ENCODE measurements at regions not wholly inside any gene's neighbourhood (a gene's known extent, or its start where the extent isn't known, plus 50 kb on each side); places are given as distances from the start of the nearest gene placed in this dataset.
A peak's percentile ranks its signal among the peaks of the same experiment; 100 is the strongest.
"Not testable (repeated sequence)": the region's sequence is repeated elsewhere in the genome, so short reads cannot be mapped to it uniquely, and the experiment has no call there.

GRCh38 chr22:46026899-46027210, 49.9 kb upstream of the WNT7B start:
- Mint-ChIP-seq H3K27me3 (peaks cover 41% of the 10 kb centered on the region), H3K4me1 (ENCODE audit: low read depth) (peaks cover 5% of the 10 kb centered on the region), H3K9me3 (no peaks in the 10 kb centered on the region), H3K4me3 (no peak overlapping the region), H3K27ac (no peak overlapping the region), H3K36me3 (ENCODE audit: low read depth) (no peaks in the 10 kb centered on the region)
- DNase-seq, result no peak

- peaks cover 41% of the 10 kb centered on the region for H3K27me3 Mint-ChIP-seq
- no peak overlapping the region for H3K4me3 Mint-ChIP-seq
- H3K4me1 Mint-ChIP-seq (ENCODE audit: low read depth), result peaks cover 5% of the 10 kb centered on the region
- H3K27ac Mint-ChIP-seq, result no peak overlapping the region
- no peaks in the 10 kb centered on the region for H3K9me3 Mint-ChIP-seq
- H3K36me3 Mint-ChIP-seq (ENCODE audit: low read depth), result no peaks in the 10 kb centered on the region
- no peak for DNase-seq
Observed at GRCh38 chr22:46027211-46028105, 50.5 kb upstream of the WNT7B start.

GRCh38 chr22:46028106-46028991, 51.4 kb upstream of the WNT7B start:
- no peaks in the 10 kb centered on the region for H3K9me3 Mint-ChIP-seq
- H3K4me1 Mint-ChIP-seq (ENCODE audit: low read depth), result peaks cover 5% of the 10 kb centered on the region
- DNase-seq, result no peak
- H3K27me3 Mint-ChIP-seq, result peaks cover 41% of the 10 kb centered on the region
- no peak overlapping the region for H3K27ac Mint-ChIP-seq
- no peak overlapping the region for H3K4me3 Mint-ChIP-seq
- no peaks in the 10 kb centered on the region for H3K36me3 Mint-ChIP-seq (ENCODE audit: low read depth)

DNA sequence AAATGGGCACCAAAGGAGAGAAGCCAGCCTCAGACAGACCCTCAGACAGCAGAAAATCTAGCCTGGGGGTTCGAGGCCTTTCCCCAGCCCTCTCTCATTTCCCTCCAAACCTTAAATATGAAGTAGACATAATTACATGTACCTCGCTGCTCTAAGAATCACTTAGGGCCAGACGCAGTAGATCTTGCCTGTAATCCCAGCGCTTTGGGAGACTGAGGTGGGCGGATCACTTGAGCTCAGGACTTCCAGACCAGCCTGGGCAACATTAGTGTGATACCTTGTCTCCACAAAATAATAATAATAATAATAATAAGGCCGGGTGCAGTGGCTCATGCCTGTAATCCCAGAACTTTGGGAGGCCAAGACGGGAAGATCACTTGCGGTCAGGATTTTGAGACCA, 52.1 kb upstream of the WNT7B start:
- DNase-seq, result no peak
- Mint-ChIP-seq H3K4me3 (no peak overlapping the region), H3K4me1 (ENCODE audit: low read depth) (peaks cover 5% of the 10 kb centered on the region), H3K9me3 (no peaks in the 10 kb centered on the region), H3K36me3 (ENCODE audit: low read depth) (no peaks in the 10 kb centered on the region), H3K27me3 (peaks cover 41% of the 10 kb centered on the region), H3K27ac (no peak overlapping the region)

DNA sequence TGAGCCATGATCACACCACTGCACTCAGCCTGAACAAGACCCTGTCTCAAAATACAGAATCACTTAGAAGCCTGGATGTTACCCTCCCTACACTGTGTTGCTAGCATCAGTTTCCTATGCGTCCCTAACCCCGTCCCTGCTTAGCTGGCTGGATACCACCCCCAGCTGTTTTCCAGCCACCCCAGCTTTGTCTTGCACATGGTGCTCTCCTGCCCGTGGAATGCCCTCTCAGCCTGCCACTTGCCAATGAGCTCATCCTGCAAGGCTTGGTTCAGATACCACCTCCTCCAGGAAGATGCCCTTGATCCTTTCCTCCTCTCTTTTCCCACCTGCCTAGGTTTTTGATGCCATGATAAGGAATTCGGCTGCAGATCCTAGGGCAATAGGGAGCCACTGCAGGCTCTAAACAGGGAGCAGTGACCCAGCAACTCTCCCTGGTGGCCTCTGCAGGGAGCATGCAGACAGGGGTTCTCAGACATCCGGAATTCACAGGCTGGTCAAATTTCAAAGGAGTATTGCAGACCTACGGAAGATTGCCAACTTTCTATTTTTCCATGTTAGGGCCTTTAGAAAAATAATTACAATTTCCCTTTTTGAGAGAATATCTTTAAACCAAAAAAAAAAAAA, 52.7 kb upstream of the WNT7B start:
- H3K9me3 Mint-ChIP-seq, result no peaks in the 10 kb centered on the region
- H3K27me3 Mint-ChIP-seq, result peaks cover 36% of the 10 kb centered on the region
- H3K27ac Mint-ChIP-seq, result no peak overlapping the region

GRCh38 chr22:46030231-46030880, 53.4 kb upstream of the WNT7B start:
- Mint-ChIP-seq H3K36me3 (ENCODE audit: low read depth) (no peaks in the 10 kb centered on the region), H3K27me3 (peaks cover 32% of the 10 kb centered on the region), H3K4me1 (ENCODE audit: low read depth) (peaks cover 10% of the 10 kb centered on the region), H3K4me3 (no peak overlapping the region), H3K9me3 (no peaks in the 10 kb centered on the region), H3K27ac (no peak overlapping the region)
- no peak for DNase-seq

More for the DNA sequence above, 52.7 kb upstream of the WNT7B start:
- H3K36me3 Mint-ChIP-seq (ENCODE audit: low read depth), result no peaks in the 10 kb centered on the region
- peaks cover 5% of the 10 kb centered on the region for H3K4me1 Mint-ChIP-seq (ENCODE audit: low read depth)
- H3K4me3 Mint-ChIP-seq, result no peak overlapping the region
- DNase-seq, result no peak

GRCh38 chr22:46031066-46031465, 54.1 kb upstream of the WNT7B start:
- peaks cover 24% of the 10 kb centered on the region for H3K27me3 Mint-ChIP-seq
- no peaks in the 10 kb centered on the region for H3K9me3 Mint-ChIP-seq
- peaks cover 11% of the 10 kb centered on the region for H3K4me1 Mint-ChIP-seq (ENCODE audit: low read depth)
- no peak for DNase-seq
- no peak overlapping the region for H3K4me3 Mint-ChIP-seq
- H3K36me3 Mint-ChIP-seq (ENCODE audit: low read depth), result peaks cover 1% of the 10 kb centered on the region
- H3K27ac Mint-ChIP-seq, result no peak overlapping the region

DNA sequence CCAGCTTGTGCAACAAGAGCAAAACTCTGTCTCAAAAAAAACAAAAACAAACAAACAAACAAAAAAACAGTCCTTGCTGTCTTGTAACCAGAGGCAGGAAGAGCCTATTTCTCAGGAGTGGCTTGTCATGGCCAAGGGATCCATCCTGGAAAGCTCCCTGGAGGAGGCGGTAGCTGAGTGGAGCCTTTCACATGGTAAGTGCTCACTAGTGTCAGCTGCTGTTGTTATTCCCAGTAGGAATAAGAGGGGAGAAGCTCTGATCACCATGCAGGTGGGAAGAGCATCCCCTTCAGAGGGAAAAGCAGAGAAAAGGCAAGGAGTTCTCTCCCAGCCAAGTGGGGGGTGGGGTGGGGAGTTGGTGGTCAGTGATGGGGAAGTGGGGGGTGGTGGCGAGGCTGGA, 54.6 kb upstream of the WNT7B start:
- Mint-ChIP-seq H3K4me3 (no peak overlapping the region), H3K27me3 (peaks cover 20% of the 10 kb centered on the region), H3K9me3 (no peaks in the 10 kb centered on the region), H3K36me3 (ENCODE audit: low read depth) (peaks cover 1% of the 10 kb centered on the region), H3K4me1 (ENCODE audit: low read depth) (peaks cover 11% of the 10 kb centered on the region), H3K27ac (no peak overlapping the region)
- DNase-seq, result no peak

- DNase-seq, result no peak
- peaks cover 14% of the 10 kb centered on the region for H3K27me3 Mint-ChIP-seq
- peaks cover 1% of the 10 kb centered on the region for H3K36me3 Mint-ChIP-seq (ENCODE audit: low read depth)
- peaks cover 13% of the 10 kb centered on the region for H3K4me1 Mint-ChIP-seq (ENCODE audit: low read depth)
- no peak overlapping the region for H3K4me3 Mint-ChIP-seq
- no peak overlapping the region for H3K27ac Mint-ChIP-seq
- no peaks in the 10 kb centered on the region for H3K9me3 Mint-ChIP-seq
Observed at GRCh38 chr22:46031965-46032851, 55.2 kb upstream of the WNT7B start.

- Mint-ChIP-seq H3K4me1 (ENCODE audit: low read depth) (peaks cover 17% of the 10 kb centered on the region), H3K27ac (no peak overlapping the region), H3K9me3 (no peaks in the 10 kb centered on the region), H3K36me3 (ENCODE audit: low read depth) (peaks cover 1% of the 10 kb centered on the region), H3K4me3 (no peak overlapping the region), H3K27me3 (peaks cover 6% of the 10 kb centered on the region)
- no peak for DNase-seq
Observed at GRCh38 chr22:46033256-46034200, 56.6 kb upstream of the WNT7B start.

DNA sequence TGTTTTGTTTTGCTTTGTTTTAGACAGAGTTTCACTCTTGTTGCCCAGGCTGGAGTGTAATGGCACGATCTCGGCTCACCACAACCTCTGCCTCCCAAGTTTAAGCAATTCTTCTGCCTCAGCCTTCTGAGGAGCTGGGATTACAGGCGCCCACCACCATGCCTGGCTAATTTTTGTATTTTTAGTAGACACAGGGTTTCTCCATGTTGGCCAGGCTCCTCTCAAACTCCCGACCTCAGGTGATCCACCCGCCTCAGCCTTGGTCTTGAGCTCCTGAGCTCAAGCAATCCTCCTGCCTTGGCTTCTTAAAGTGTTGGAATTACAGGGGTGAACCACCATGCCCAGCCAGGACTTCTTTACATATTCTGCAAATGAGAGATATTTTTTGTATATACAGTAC, 57.5 kb upstream of the WNT7B start:
- H3K9me3 Mint-ChIP-seq, H3K27ac Mint-ChIP-seq, DNase-seq: not testable (repeated sequence)

DNA sequence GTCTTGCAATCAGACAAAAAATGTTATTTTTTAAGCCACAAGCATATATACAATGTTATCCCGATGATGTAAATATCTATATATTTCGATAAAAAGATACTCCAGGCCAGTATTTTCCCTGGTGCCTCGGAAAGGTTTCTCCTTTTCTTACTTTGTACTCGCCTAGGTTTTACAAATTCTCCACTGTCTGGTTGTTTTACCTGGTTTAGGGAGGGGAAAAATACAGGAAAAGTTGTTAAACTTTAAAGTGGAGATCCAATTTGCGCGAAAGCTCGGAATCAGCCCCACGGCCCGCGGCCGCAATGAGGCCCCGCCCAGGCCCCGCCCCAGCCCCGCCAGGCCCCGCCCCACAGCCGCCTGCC, 58.4 kb upstream of the WNT7B start:
- Mint-ChIP-seq H3K4me1 (ENCODE audit: low read depth) (peaks cover 17% of the 10 kb centered on the region), H3K4me3 (peak overlapping the region; percentile 76), H3K9me3 (no peaks in the 10 kb centered on the region), H3K36me3 (ENCODE audit: low read depth) (peaks cover 1% of the 10 kb centered on the region), H3K27me3 (no peaks in the 10 kb centered on the region), H3K27ac (peak overlapping the region; percentile 80)
- DNase-seq, result no peak

More for the DNA sequence above, 57.5 kb upstream of the WNT7B start:
- not testable (repeated sequence) for H3K36me3 Mint-ChIP-seq (ENCODE audit: low read depth); H3K27me3 Mint-ChIP-seq; H3K4me3 Mint-ChIP-seq
- H3K4me1 Mint-ChIP-seq (ENCODE audit: low read depth), result peaks cover 17% of the 10 kb centered on the region

Data from activated T-cell treated with anti-CD3 and anti-CD28 coated beads, Interleukin-2, amount 50 U/mL, for 24 hours (primary cell).